Esophagus muscularis mucosa (tissue), 4 donors: ENCODE measurements at regions not wholly inside any gene's neighbourhood (a gene's known extent, or its start where the extent isn't known, plus 50 kb on each side); places are given as distances from the start of the nearest gene placed in this dataset.

Source experiments
- EP300 ChIP-seq: sonication (generic); formaldehyde crosslinking; IDR thresholded peaks from one replicate; pipeline ENCODE4 v1.6.1; 2017; ENCODE audit warnings: antibody characterized with exemption
- POLR2A ChIP-seq: fragments of 450-650 bp; IDR thresholded peaks from one replicate; pipeline ENCODE4 v1.6.1; 2017; ENCODE audit warnings: antibody characterized with exemption, moderate library complexity, mild to moderate bottlenecking, low read depth
- POLR2AphosphoS5 ChIP-seq, 2 donors: sonication (generic); formaldehyde crosslinking; IDR thresholded peaks; one replicate each; pipeline ENCODE4 v1.6.1; 2017; ENCODE audit warnings: antibody characterized with exemption in 2 of 2
- TF ChIP-seq, protein P1 (sequence below), 3 experiments: fragments of 200-600 bp in 2 of 3; fragments of 450-650 bp in 1 of 3; sonication (generic) in 2 of 3; IDR thresholded peaks; one replicate each; pipeline ENCODE4 v1.5.1; 2017 to 2019; ENCODE audit warnings: antibody characterized with exemption in 3 of 3, mild to moderate bottlenecking in 2 of 3, moderate library complexity in 1 of 3

GRCh38 chr12:124071075-124071443, 98.0 kb downstream of the ZNF664 start:
- TF ChIP-seq, protein P1, sequence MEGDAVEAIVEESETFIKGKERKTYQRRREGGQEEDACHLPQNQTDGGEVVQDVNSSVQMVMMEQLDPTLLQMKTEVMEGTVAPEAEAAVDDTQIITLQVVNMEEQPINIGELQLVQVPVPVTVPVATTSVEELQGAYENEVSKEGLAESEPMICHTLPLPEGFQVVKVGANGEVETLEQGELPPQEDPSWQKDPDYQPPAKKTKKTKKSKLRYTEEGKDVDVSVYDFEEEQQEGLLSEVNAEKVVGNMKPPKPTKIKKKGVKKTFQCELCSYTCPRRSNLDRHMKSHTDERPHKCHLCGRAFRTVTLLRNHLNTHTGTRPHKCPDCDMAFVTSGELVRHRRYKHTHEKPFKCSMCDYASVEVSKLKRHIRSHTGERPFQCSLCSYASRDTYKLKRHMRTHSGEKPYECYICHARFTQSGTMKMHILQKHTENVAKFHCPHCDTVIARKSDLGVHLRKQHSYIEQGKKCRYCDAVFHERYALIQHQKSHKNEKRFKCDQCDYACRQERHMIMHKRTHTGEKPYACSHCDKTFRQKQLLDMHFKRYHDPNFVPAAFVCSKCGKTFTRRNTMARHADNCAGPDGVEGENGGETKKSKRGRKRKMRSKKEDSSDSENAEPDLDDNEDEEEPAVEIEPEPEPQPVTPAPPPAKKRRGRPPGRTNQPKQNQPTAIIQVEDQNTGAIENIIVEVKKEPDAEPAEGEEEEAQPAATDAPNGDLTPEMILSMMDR (IDR thresholded peaks at IDR 0.05) = no peak
- no peak for TF ChIP-seq POLR2AphosphoS5 (IDR thresholded peaks at IDR 0.05)
- no peak for TF ChIP-seq POLR2A
- no peak for TF ChIP-seq EP300
